GM18520 (cell line): ENCODE measurements at regions not wholly inside any gene's neighbourhood (a gene's known extent, or its start where the extent isn't known, plus 50 kb on each side); places are given as distances from the start of the nearest gene placed in this dataset.
A peak's percentile ranks its signal among the peaks of the same experiment; 100 is the strongest.

Source experiments
- ATAC-seq: cut with Tn5 transposase; IDR thresholded peaks from one replicate; pipeline ENCODE4 v1.9.1; 2021; ENCODE audit not compliant: unreplicated experiment

- ATAC-seq: peak; percentile 51
Measured at GRCh38 chr2:221337957-221338685, 234.0 kb downstream of the EPHA4 start.

GRCh38 chr2:221342388-221342787 lies 229.7 kb downstream of the EPHA4 start:
- ATAC-seq: no peak

GRCh38 chr2:221343524-221343923 lies 228.6 kb downstream of the EPHA4 start:
- ATAC-seq: no peak

DNA sequence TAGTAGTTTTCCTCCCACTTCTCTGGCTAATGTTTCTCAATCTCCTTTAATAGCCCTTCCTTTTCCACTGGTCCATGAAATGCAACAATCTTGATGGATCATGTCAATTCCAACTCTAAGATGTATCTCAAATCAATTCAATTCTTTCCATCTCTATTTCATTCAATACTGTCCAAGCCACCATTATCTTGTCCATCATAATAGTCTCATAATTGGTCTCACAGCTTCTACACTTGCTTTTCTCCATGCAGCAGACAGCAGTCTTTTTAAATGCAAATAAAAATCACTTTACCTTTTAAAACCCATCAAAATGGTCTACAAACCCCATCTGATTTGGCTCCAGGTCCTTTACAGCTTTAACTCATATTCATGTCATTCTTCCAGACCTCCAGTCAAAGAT lies 226.6 kb downstream of the EPHA4 start:
- no peak for ATAC-seq

DNA sequence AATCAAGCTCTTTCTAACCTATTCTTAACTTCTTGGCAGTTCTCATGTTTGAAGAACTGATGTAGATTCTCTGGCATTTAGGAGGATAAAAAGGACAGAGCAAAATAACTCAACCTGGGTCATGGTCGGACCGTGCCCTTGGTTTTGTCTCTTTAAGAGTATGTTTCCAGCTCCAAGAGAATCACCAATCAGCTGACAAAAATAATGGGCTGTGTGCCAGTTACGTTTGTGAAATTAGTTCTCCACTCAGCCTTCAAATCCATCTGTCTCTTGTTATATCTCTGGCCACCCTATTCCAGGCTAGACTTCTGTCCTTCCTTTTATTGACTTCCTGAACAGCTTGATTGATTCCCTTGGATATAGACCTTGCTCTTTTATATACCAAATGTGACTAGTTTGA lies 225.7 kb downstream of the EPHA4 start:
- no peak for ATAC-seq

GRCh38 chr2:221347471-221347870 lies 224.6 kb downstream of the EPHA4 start:
- no peak for ATAC-seq

- ATAC-seq: no peak
Measured at GRCh38 chr2:221350616-221351015, 221.5 kb downstream of the EPHA4 start.

DNA sequence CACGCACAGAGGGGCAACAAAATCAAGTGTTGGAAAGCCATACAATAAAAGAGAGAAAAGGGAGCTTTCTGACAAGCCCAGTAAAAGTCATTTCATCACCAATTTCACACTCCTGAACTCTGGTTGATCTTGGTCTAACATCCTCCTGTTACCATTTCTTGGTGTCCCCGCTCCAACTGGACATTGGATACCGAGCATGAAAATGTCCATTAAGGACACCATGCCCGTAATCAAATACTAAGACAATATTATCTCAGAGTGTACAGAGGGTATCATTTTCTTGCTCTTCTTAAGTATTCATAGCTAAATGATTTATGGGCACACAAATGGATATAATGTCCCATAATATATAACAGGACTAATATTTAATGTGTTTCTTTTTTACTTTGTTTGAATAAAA lies 218.9 kb downstream of the EPHA4 start:
- no peak for ATAC-seq

DNA sequence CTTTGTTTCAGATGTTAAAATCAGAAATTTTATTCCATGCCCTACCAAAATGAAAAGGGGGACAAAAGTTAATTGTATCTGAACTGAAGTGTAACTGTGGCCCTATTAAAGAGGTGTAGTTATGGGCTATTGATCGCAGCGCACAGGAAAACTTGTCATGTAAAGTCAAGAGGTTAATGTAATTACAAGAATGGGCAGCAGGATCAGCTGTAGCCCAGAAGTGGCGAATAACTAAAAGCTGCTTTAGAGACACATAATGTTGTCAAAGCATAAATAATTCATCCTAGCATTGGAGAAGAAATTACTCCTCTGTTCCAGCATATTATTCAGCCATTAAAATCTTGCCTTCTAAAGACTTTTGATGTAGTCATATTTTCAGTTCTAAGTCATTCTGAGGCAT lies 211.8 kb downstream of the EPHA4 start:
- ATAC-seq: no peak

DNA sequence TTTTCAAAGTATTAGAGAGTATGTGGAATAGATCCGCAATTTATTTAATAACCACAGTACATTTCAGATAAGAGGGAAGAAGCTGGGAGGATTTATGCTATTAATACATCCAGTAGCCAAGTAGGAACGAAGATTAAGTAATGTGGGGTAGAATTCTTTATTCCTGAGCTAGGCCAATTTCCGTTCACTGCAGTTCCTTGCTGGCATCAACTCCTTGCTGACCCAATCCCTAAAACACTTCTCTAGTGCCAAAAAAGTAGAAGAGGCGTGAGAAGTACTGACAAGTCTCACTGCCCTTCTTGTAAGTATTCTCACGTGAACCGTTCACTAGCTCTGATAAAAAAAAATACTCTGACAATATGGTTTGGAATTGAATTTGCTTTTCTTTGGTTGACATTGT lies 211.4 kb downstream of the EPHA4 start:
- ATAC-seq: no peak

DNA sequence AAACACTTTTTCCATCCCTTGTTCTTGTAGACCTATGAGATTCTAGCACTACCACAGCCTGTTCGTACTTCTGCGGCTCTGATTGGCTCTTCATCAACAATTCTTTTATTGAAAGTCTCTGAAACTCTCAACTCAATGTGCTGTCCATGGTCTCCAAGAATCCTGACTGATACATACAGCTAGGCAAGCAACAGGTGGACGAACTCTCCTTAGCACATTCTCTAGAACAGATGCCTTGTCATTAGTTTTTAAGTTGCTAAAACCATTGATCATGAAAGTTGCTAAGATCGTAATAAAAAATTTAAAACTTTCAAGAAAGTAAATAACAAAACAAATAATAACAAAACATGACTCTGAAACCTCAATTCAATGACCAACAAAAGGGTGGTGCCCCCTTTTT lies 210.5 kb downstream of the EPHA4 start:
- ATAC-seq: no peak

GRCh38 chr2:221364672-221365071 lies 207.4 kb downstream of the EPHA4 start:
- no peak for ATAC-seq
